Esophagus muscularis mucosa (tissue), 4 donors: ENCODE measurements at regions not wholly inside any gene's neighbourhood (a gene's known extent, or its start where the extent isn't known, plus 50 kb on each side); places are given as distances from the start of the nearest gene placed in this dataset.
"Not testable (repeated sequence)": the region's sequence is repeated elsewhere in the genome, so short reads cannot be mapped to it uniquely, and the experiment has no call there.

Experiments used
- DNase-seq: peaks from one replicate; pipeline ENCODE4 v3.0.0-alpha.2; 2017; ENCODE audit errors: extremely low spot score
- H3K27ac ChIP-seq, 4 donors: fragments of 200-600 bp; sonication (generic); replicated peaks in 1 of 4; 1 replicate in 3 of 4; 2 replicates in 1 of 4; pipeline ENCODE4 v1.5.1; 2016 to 2019; ENCODE audit warnings: mild to moderate bottlenecking in 1 of 4
- H3K27me3 ChIP-seq, 4 donors: fragments of 200-600 bp; sonication (generic); one replicate each; pipeline versions ENCODE4 v1.5.1 to v1.6.0; 2016 to 2019
- H3K36me3 ChIP-seq, 4 donors: fragments of 200-600 bp; sonication (generic); one replicate each; pipeline ENCODE4 v1.5.1; 2016 to 2019
- H3K4me1 ChIP-seq, 4 donors: fragments of 200-600 bp; sonication (generic); one replicate each; pipeline ENCODE4 v1.5.1; 2016 to 2019
- H3K4me3 ChIP-seq, 4 donors: fragments of 200-600 bp; sonication (generic); 1 replicate in 2 of 4; 2 replicates in 2 of 4; pipeline ENCODE4 v1.5.1; 2016 to 2019; ENCODE audit warnings: mild to moderate bottlenecking in 4 of 4, moderate library complexity in 1 of 4
- H3K9me3 ChIP-seq, 4 donors: fragments of 200-600 bp; sonication (generic); 1 replicate in 3 of 4; 2 replicates in 1 of 4; pipeline ENCODE4 v1.5.1; 2016 to 2019
- CTCF ChIP-seq, 3 experiments: fragments of 200-600 bp in 2 of 3; fragments of 450-650 bp in 1 of 3; sonication (generic) in 2 of 3; IDR thresholded peaks; one replicate each; pipeline ENCODE4 v1.5.1; 2017 to 2019; ENCODE audit warnings: antibody characterized with exemption in 3 of 3, mild to moderate bottlenecking in 2 of 3, moderate library complexity in 1 of 3
- EP300 ChIP-seq: sonication (generic); formaldehyde crosslinking; IDR thresholded peaks from one replicate; pipeline ENCODE4 v1.6.1; 2017; ENCODE audit warnings: antibody characterized with exemption
- POLR2A ChIP-seq: fragments of 450-650 bp; IDR thresholded peaks from one replicate; pipeline ENCODE4 v1.6.1; 2017; ENCODE audit warnings: antibody characterized with exemption, moderate library complexity, mild to moderate bottlenecking, low read depth
- POLR2AphosphoS5 ChIP-seq, 2 donors: sonication (generic); formaldehyde crosslinking; IDR thresholded peaks; one replicate each; pipeline ENCODE4 v1.6.1; 2017; ENCODE audit warnings: antibody characterized with exemption in 2 of 2
- WGBS: methylation state at CpG from one replicate; pipeline ENCODE4 v1.1.5; 2018; 5-methylcytosine and 5-hydroxymethylcytosine counted together
- intact Hi-C: fragments of 100-400 bp; cut with DNase I; formaldehyde crosslinking; loops from one replicate; pipeline ENCODE4 v1.15.1; 2023
- small RNA-seq, 3 donors: library from RNA; depleted of rRNA; stranded (forward); fragments of <200 nt; gene quantifications; one replicate each; pipeline ENCODE3, GENCODE V24; 2016

- H3K4me3 ChIP-seq, result no peak overlapping the region
- TF ChIP-seq CTCF (IDR thresholded peaks at IDR 0.05) (no peak), POLR2A (no peak), EP300 (no peak), POLR2AphosphoS5 (IDR thresholded peaks at IDR 0.05) (no peak)
- DNase-seq, result no peak
- no peaks in the 10 kb centered on the region for H3K27me3 ChIP-seq
- 86% methylated on average over 2 of the region's 3 CpGs for WGBS
- no peaks in the 10 kb centered on the region for H3K36me3 ChIP-seq
- no peak overlapping the region for H3K27ac ChIP-seq
- H3K9me3 ChIP-seq, result peaks cover 0 to 44% (median 4%) of the 10 kb centered on the region in 4 donors
- intact Hi-C loops, result no loop called here
- no peaks in the 10 kb centered on the region for H3K4me1 ChIP-seq
These were observed 189.5 kb downstream of the MAGEE1 start for GRCh38 chrX:76617020-76617419.

GRCh38 chrX:76643590-76643989 is 216.1 kb downstream of the MAGEE1 start:
- Histone ChIP-seq H3K27ac (no peak overlapping the region), H3K27me3 (no peaks in the 10 kb centered on the region), H3K4me3 (no peak overlapping the region), H3K36me3 (no peaks in the 10 kb centered on the region), H3K9me3 (peaks cover 0 to 6% (median 0%) of the 10 kb centered on the region in 4 donors), H3K4me1 (no peaks in the 10 kb centered on the region)
- DNase-seq, result no peak
- TF ChIP-seq POLR2AphosphoS5 (IDR thresholded peaks at IDR 0.05), result no peak
- TF ChIP-seq POLR2A, result no peak
- TF ChIP-seq CTCF (IDR thresholded peaks at IDR 0.05), result no peak
- TF ChIP-seq EP300, result no peak
- intact Hi-C loops, result no loop called here
- 80% methylated on average over 2 of the region's 2 CpGs for WGBS

GRCh38 chrX:76651369-76651768 is 223.9 kb downstream of the MAGEE1 start:
- H3K9me3 ChIP-seq, H3K4me3 ChIP-seq, intact Hi-C loops, H3K36me3 ChIP-seq, DNase-seq, H3K27me3 ChIP-seq, H3K4me1 ChIP-seq, H3K27ac ChIP-seq: not testable (repeated sequence)
- WGBS, result 35% methylated on average over 3 of the region's 3 CpGs

- Histone ChIP-seq H3K4me1 (no peaks in the 10 kb centered on the region), H3K27me3 (no peaks in the 10 kb centered on the region), H3K9me3 (peaks cover 0 to 18% (median 0%) of the 10 kb centered on the region in 4 donors), H3K27ac (no peak overlapping the region), H3K36me3 (no peaks in the 10 kb centered on the region), H3K4me3 (no peak overlapping the region)
- no peak for TF ChIP-seq EP300
- no peak for DNase-seq
- intact Hi-C loops, result no loop called here
These were observed 230.0 kb downstream of the MAGEE1 start for GRCh38 chrX:76657499-76657898.

Small RNA genes lying in the stretch of these regions (small RNA-seq; reads per million reads assigned to genes)
- 0.25 to 0.37 (median 0.34) reads per million in 3 donors for gene RNA5SP508
